ENCODE measurements at regions not wholly inside any gene's neighbourhood (a gene's known extent, or its start where the extent isn't known, plus 50 kb on each side); places are given as distances from the start of the nearest gene placed in this dataset.

GRCh38 chr7:47125529-47125928, 456.4 kb downstream of the TNS3 start:
- Histone ChIP-seq H3K9me3 (ENCODE audit: control insufficient read depth, low read length) (no peaks in the 10 kb centered on the region), H3K36me3 (ENCODE audit: control insufficient read depth, insufficient read depth, low read length) (no peaks in the 10 kb centered on the region), H3K4me3 (ENCODE audit: insufficient read depth, low read depth, low read length) (no peak overlapping the region), H3K27ac (ENCODE audit: insufficient read depth, low read depth, low read length, poor library complexity, severe bottlenecking) (no peak overlapping the region), H3K4me1 (ENCODE audit: control insufficient read depth, insufficient read depth, low read length) (no peaks in the 10 kb centered on the region), H3K27me3 (ENCODE audit: control insufficient read depth, insufficient read depth, low read length, poor library complexity, severe bottlenecking) (no peaks in the 10 kb centered on the region)
- 95% methylated on average over 13 to 14 of the region's 14 CpGs for WGBS, 2 experiments

GRCh38 chr7:47119261-47119865, 462.5 kb downstream of the TNS3 start:
- WGBS, 2 experiments: 97% methylated on average over 4 of the region's 4 CpGs
- H3K4me3 ChIP-seq (ENCODE audit: insufficient read depth, low read depth, low read length): no peak overlapping the region
- no peaks in the 10 kb centered on the region for H3K36me3 ChIP-seq (ENCODE audit: control insufficient read depth, insufficient read depth, low read length)
- no peak overlapping the region for H3K27ac ChIP-seq (ENCODE audit: insufficient read depth, low read depth, low read length, poor library complexity, severe bottlenecking)
- no peaks in the 10 kb centered on the region for H3K27me3 ChIP-seq (ENCODE audit: control insufficient read depth, insufficient read depth, low read length, poor library complexity, severe bottlenecking)
- H3K4me1 ChIP-seq (ENCODE audit: control insufficient read depth, insufficient read depth, low read length): no peaks in the 10 kb centered on the region
- H3K9me3 ChIP-seq (ENCODE audit: control insufficient read depth, low read length): no peaks in the 10 kb centered on the region

DNA sequence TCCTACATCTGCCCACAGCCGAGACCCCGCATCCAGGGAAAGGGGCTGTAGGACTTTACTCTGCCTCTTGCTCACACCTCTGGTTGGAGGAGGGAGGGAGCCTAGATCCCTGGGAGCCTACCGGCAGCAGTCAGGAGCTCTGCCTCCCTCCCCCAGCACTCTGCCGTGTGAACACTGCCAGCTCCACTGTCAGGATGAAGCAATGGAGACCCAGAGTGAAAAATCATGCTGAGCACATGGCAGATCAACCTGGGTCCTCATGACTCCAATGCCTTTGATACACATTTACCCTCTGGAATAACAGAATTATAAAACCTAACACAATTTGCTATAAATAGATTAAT, 477.7 kb downstream of the TNS3 start:
- H3K4me1 ChIP-seq (ENCODE audit: control insufficient read depth, insufficient read depth, low read length): no peaks in the 10 kb centered on the region
- no peak overlapping the region for H3K4me3 ChIP-seq (ENCODE audit: insufficient read depth, low read depth, low read length)
- H3K36me3 ChIP-seq (ENCODE audit: control insufficient read depth, insufficient read depth, low read length): no peaks in the 10 kb centered on the region
- H3K27me3 ChIP-seq (ENCODE audit: control insufficient read depth, insufficient read depth, low read length, poor library complexity, severe bottlenecking): no peaks in the 10 kb centered on the region
- 76 to 77% methylated on average over 4 of the region's 4 CpGs for WGBS, 2 experiments
- H3K9me3 ChIP-seq (ENCODE audit: control insufficient read depth, low read length): no peaks in the 10 kb centered on the region
- no peak overlapping the region for H3K27ac ChIP-seq (ENCODE audit: insufficient read depth, low read depth, low read length, poor library complexity, severe bottlenecking)

GRCh38 chr7:47103498-47104205, 478.3 kb downstream of the TNS3 start:
- no peaks in the 10 kb centered on the region for H3K4me1 ChIP-seq (ENCODE audit: control insufficient read depth, insufficient read depth, low read length)
- H3K27me3 ChIP-seq (ENCODE audit: control insufficient read depth, insufficient read depth, low read length, poor library complexity, severe bottlenecking): no peaks in the 10 kb centered on the region
- 93% methylated on average over 16 to 17 of the region's 17 CpGs for WGBS, 2 experiments
- H3K36me3 ChIP-seq (ENCODE audit: control insufficient read depth, insufficient read depth, low read length): no peaks in the 10 kb centered on the region
- H3K4me3 ChIP-seq (ENCODE audit: insufficient read depth, low read depth, low read length): no peak overlapping the region
- no peaks in the 10 kb centered on the region for H3K9me3 ChIP-seq (ENCODE audit: control insufficient read depth, low read length)
- H3K27ac ChIP-seq (ENCODE audit: insufficient read depth, low read depth, low read length, poor library complexity, severe bottlenecking): no peak overlapping the region

DNA sequence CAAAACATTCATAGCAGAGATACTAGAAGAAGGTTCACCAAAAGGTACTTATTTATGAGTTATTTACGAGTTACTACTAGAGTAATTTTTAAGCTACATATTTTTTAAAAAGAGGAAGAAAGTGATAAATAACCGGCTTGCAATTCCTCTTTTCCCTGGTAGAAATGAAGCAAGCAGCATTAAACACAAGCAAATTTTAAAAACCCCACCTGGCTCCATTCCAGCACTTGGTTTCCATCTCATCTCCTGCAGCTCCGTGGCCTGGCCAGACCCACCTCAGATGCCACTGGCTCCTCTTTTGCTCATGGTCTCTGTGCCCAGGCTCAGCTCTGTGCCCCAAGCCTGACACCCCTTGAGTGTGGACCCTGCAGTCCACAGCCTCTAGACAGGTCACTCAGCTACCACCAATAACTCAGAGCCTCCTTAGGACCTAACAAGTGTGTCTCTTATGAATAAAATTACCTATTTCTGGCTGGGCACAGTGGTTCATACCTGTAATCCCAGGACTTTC, 479.5 kb downstream of the TNS3 start:
- H3K4me1 ChIP-seq (ENCODE audit: control insufficient read depth, insufficient read depth, low read length): no peaks in the 10 kb centered on the region
- no peak overlapping the region for H3K27ac ChIP-seq (ENCODE audit: insufficient read depth, low read depth, low read length, poor library complexity, severe bottlenecking)
- no peaks in the 10 kb centered on the region for H3K9me3 ChIP-seq (ENCODE audit: control insufficient read depth, low read length)
- no peaks in the 10 kb centered on the region for H3K36me3 ChIP-seq (ENCODE audit: control insufficient read depth, insufficient read depth, low read length)
- no peak overlapping the region for H3K4me3 ChIP-seq (ENCODE audit: insufficient read depth, low read depth, low read length)
- 89 to 91% methylated on average over 2 of the region's 3 CpGs for WGBS, 2 experiments
- H3K27me3 ChIP-seq (ENCODE audit: control insufficient read depth, insufficient read depth, low read length, poor library complexity, severe bottlenecking): no peaks in the 10 kb centered on the region

GRCh38 chr7:47100817-47101435, 481.0 kb downstream of the TNS3 start:
- H3K4me3 ChIP-seq (ENCODE audit: insufficient read depth, low read depth, low read length): no peak overlapping the region
- H3K27ac ChIP-seq (ENCODE audit: insufficient read depth, low read depth, low read length, poor library complexity, severe bottlenecking): no peak overlapping the region
- H3K4me1 ChIP-seq (ENCODE audit: control insufficient read depth, insufficient read depth, low read length): no peaks in the 10 kb centered on the region
- no peaks in the 10 kb centered on the region for H3K36me3 ChIP-seq (ENCODE audit: control insufficient read depth, insufficient read depth, low read length)
- H3K9me3 ChIP-seq (ENCODE audit: control insufficient read depth, low read length): no peaks in the 10 kb centered on the region
- WGBS, 2 experiments: 39 to 45% methylated on average over 5 of the region's 5 CpGs
- H3K27me3 ChIP-seq (ENCODE audit: control insufficient read depth, insufficient read depth, low read length, poor library complexity, severe bottlenecking): no peaks in the 10 kb centered on the region

DNA sequence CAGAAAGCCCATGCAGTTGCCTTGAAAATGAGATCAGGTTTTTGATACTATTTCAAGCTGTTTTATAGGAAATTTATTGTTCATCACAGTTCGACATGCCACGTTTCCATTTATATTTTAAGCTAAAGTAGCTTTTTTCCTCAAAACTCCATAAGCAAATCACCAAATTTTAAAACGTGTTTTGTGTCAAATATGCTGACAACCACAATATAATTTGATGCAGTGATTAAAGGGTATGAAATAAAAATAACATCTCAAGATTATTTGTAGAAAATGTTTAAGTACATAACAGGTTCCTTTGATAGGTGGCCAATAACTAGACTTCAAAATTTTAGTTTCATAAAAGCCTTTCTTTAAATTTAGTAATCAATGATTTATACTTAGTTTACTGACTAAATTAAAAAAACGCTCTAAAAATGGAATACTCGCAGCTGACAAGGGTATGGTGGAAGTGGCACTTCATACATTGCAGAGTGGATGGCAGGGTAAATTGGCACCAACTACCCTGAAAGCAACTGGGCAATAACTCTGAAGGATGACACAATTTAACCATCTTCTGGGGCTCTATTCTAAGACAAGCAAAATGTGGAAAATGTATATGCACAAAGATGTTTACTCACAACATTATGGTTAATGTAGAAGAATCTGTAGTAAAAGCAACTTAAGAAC, 481.6 kb downstream of the TNS3 start:
- no peaks in the 10 kb centered on the region for H3K36me3 ChIP-seq (ENCODE audit: control insufficient read depth, insufficient read depth, low read length)
- H3K9me3 ChIP-seq (ENCODE audit: control insufficient read depth, low read length): no peaks in the 10 kb centered on the region
- 88 to 100% methylated on average over 3 to 4 of the region's 5 CpGs for WGBS, 2 experiments
- H3K4me3 ChIP-seq (ENCODE audit: insufficient read depth, low read depth, low read length): no peak overlapping the region
- H3K27ac ChIP-seq (ENCODE audit: insufficient read depth, low read depth, low read length, poor library complexity, severe bottlenecking): no peak overlapping the region
- H3K27me3 ChIP-seq (ENCODE audit: control insufficient read depth, insufficient read depth, low read length, poor library complexity, severe bottlenecking): no peaks in the 10 kb centered on the region
- H3K4me1 ChIP-seq (ENCODE audit: control insufficient read depth, insufficient read depth, low read length): no peaks in the 10 kb centered on the region

GRCh38 chr7:47097431-47097830, 484.5 kb downstream of the TNS3 start:
- Histone ChIP-seq H3K27me3 (ENCODE audit: control insufficient read depth, insufficient read depth, low read length, poor library complexity, severe bottlenecking) (no peaks in the 10 kb centered on the region), H3K4me3 (ENCODE audit: insufficient read depth, low read depth, low read length) (no peak overlapping the region), H3K4me1 (ENCODE audit: control insufficient read depth, insufficient read depth, low read length) (no peaks in the 10 kb centered on the region), H3K9me3 (ENCODE audit: control insufficient read depth, low read length) (no peaks in the 10 kb centered on the region), H3K27ac (ENCODE audit: insufficient read depth, low read depth, low read length, poor library complexity, severe bottlenecking) (no peak overlapping the region), H3K36me3 (ENCODE audit: control insufficient read depth, insufficient read depth, low read length) (no peaks in the 10 kb centered on the region)
- WGBS, 2 experiments: 91 to 96% methylated on average over 1 to 2 of the region's 2 CpGs

GRCh38 chr7:47095946-47096345, 486.0 kb downstream of the TNS3 start:
- 90 to 92% methylated on average over 1 of the region's 1 CpG for WGBS, 2 experiments
- H3K4me1 ChIP-seq (ENCODE audit: control insufficient read depth, insufficient read depth, low read length): no peaks in the 10 kb centered on the region
- H3K4me3 ChIP-seq (ENCODE audit: insufficient read depth, low read depth, low read length): no peak overlapping the region
- no peaks in the 10 kb centered on the region for H3K36me3 ChIP-seq (ENCODE audit: control insufficient read depth, insufficient read depth, low read length)
- no peaks in the 10 kb centered on the region for H3K27me3 ChIP-seq (ENCODE audit: control insufficient read depth, insufficient read depth, low read length, poor library complexity, severe bottlenecking)
- no peak overlapping the region for H3K27ac ChIP-seq (ENCODE audit: insufficient read depth, low read depth, low read length, poor library complexity, severe bottlenecking)
- H3K9me3 ChIP-seq (ENCODE audit: control insufficient read depth, low read length): no peaks in the 10 kb centered on the region

- no peaks in the 10 kb centered on the region for H3K36me3 ChIP-seq (ENCODE audit: control insufficient read depth, insufficient read depth, low read length)
- no peak overlapping the region for H3K27ac ChIP-seq (ENCODE audit: insufficient read depth, low read depth, low read length, poor library complexity, severe bottlenecking)
- 92 to 94% methylated on average over 7 of the region's 7 CpGs for WGBS, 2 experiments
- H3K9me3 ChIP-seq (ENCODE audit: control insufficient read depth, low read length): no peaks in the 10 kb centered on the region
- no peak overlapping the region for H3K4me3 ChIP-seq (ENCODE audit: insufficient read depth, low read depth, low read length)
- H3K27me3 ChIP-seq (ENCODE audit: control insufficient read depth, insufficient read depth, low read length, poor library complexity, severe bottlenecking): no peaks in the 10 kb centered on the region
- no peaks in the 10 kb centered on the region for H3K4me1 ChIP-seq (ENCODE audit: control insufficient read depth, insufficient read depth, low read length)
These were observed 487.4 kb downstream of the TNS3 start for GRCh38 chr7:47094462-47094861.
